Motor neuron (in vitro differentiated cells): ENCODE measurements at regions not wholly inside any gene's neighbourhood (a gene's known extent, or its start where the extent isn't known, plus 50 kb on each side); places are given as distances from the start of the nearest gene placed in this dataset.
A peak's percentile ranks its signal among the peaks of the same experiment; 100 is the strongest.

ENCODE experiments used
- ATAC-seq, 8 experiments: fragments of 200-7000 bp; cut with Tn5 transposase; replicated peaks in 6 of 8; 2 replicates each; pipeline ENCODE4 v1.8.0; 2021; ENCODE audit warnings: mild to moderate bottlenecking in 8 of 8, moderate library complexity in 8 of 8
- H3K27ac ChIP-seq, 2 donors: fragments of 250-450 bp; sonication (Bioruptor Pico); 2 replicates each; pipeline ENCODE4 v1.9.0; 2021; ENCODE audit warnings: antibody characterized with exemption in 2 of 2, mild to moderate bottlenecking in 2 of 2, moderate library complexity in 1 of 2
- H3K4me1 ChIP-seq, 2 donors: fragments of 250-450 bp; sonication (Bioruptor Pico); replicated peaks in 1 of 2; 2 replicates each; pipeline ENCODE4 v1.6.1; 2021; ENCODE audit warnings: antibody characterized with exemption in 2 of 2, mild to moderate bottlenecking in 2 of 2, moderate library complexity in 1 of 2
- H3K4me3 ChIP-seq, 5 donors: fragments of 250-450 bp; sonication (Bioruptor Pico); 2 replicates each; pipeline ENCODE4 v1.9.0; 2021; ENCODE audit warnings: antibody characterized with exemption in 5 of 5, mild to moderate bottlenecking in 5 of 5, moderate library complexity in 4 of 5
- WGBS, 10 experiments: fragments of 450-650 bp; shearing (Covaris generic); methylation state at CpG; one replicate each; pipeline ENCODE4 v1.0.0; 2022; 5-methylcytosine and 5-hydroxymethylcytosine counted together
- in situ Hi-C, 9 experiments: fragments of 400-800 bp; cut with MboI; loops; one replicate each; pipeline ENCODE4 v1.15.0; 2021; ENCODE audit warnings: low sequenced_read_pairs in 9 of 9, low pct_unique_long_range_greater_than_20kb in 2 of 9; ENCODE audit not compliant: unreplicated experiment in 9 of 9

DNA sequence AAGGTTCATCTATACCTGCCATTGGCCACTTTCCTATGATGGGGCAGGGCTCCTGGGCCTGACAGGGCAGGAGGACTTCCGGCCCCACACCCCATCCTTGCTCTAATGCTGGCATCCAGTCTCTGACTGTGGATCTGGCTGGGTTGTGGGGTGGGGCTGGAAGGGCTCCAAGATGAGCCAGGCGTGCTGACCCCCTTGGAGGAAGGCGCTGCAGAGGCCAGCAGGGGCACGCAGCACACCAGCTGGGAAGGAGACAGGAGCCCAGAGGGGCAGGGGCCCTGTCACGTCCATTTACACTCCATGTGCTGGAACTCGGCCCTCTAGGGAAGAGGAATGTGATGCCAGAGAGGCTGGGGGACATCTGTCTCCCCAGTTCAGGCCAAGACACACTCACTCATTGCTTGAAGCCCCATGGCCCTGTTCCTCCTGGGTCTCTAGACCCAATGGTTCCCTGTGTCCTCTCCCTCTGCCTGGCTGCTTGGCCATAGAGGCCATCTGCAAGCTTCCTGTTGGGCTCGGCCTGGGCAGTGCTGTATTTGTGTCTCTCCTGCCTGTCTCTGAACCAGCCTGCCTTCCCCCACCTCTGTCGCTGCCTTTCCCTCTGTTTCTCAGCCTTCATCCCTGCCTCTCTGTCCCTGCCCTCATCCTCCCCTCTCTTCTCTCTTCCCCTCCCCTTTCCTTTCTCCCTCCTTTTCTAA, 67.5 kb upstream of the NECTIN1 start:
- in situ Hi-C loops: no loop called here
- peak in 5 of 8 experiments; percentile 4 to 21 (median 9) for ATAC-seq
- peak overlapping the region; percentile 85 to 88 for H3K27ac ChIP-seq
- H3K4me1 ChIP-seq: peaks cover 49 to 50% of the 10 kb centered on the region in 2 donors
- H3K4me3 ChIP-seq: no peak overlapping the region
- WGBS, 10 experiments: 86 to 100% (median 96%) methylated on average over 1 to 2 of the region's 8 CpGs; no CpG with 5 or more reads in 6 of the 10 experiments

DNA sequence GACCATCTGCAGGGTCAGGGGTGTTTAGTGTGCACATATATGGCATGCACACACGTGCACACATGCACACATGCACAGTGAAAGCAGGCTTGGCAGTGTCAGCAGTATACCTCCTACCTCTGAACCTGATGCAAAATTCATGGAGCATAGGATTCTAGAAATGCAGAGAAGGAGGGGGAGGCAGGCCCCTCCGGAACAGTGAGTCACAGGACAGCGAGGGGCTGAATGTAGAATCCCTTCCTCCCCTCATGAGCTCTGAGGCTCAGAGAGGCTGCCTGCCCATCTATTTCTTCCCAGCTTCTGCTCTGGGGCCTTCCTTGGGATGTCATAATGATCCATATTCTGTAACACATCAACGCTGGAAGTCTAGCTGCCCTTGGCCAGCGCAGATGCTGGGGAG, 66.7 kb upstream of the NECTIN1 start:
- peak in 3 of 8 experiments; percentile 2 to 43 (median 2) for ATAC-seq

DNA sequence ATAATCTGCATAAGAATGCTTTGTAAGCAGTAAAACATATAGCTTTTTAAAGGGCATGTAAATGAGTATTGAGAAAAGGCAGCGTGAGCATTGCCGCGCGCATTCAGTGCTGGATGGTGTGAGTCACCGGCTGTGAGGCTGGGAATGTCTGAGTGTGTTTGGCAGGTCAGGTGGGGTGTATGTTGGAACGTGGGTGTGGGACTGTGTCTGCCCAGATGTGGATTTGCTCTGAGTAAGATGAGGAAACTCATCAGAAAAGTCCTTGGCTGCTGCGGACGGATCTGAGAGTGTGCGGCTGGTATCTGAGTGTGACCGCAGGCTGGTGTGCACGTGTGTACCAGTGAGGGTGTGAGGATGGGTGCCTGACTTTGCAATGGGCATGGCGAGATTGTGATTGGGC, 66.2 kb upstream of the NECTIN1 start:
- in situ Hi-C loops: no loop called here
- WGBS, 10 experiments: 5 to 85% (median 47%) methylated on average over 1 to 8 of the region's 12 CpGs; no CpG with 5 or more reads in 1 of the 10 experiments
- H3K27ac ChIP-seq: peak overlapping the region in 1 of 2 donors; percentile 25

More for the DNA sequence above, 66.7 kb upstream of the NECTIN1 start:
- in situ Hi-C loops: no loop called here
- 0 to 100% (median 77%) methylated on average over 1 to 3 of the region's 5 CpGs; no CpG with 5 or more reads in 2 of the 10 experiments for WGBS, 10 experiments
- Histone ChIP-seq H3K4me1 (peaks cover 57 to 58% of the 10 kb centered on the region in 2 donors), H3K4me3 (no peak overlapping the region), H3K27ac (peak overlapping the region; percentile 25 to 85)

DNA sequence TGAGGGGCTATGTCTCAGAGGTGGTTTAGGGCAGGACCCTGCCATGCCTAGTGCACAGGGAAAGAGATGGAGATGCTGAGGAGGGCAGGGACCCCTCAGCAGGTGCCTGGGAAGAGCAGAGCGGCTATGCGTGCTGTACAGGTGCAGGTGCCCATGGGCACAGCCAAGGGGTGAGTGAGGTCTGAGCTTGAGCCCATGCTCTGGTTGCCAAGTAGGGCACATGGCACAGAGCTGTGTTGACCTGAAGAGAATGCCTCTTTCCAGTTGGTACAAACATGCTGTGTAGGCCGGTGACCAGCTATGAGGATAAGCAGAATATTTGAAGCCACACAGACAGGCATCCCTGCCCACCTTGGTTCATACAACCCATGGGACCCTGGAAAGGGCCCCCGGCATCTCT, 65.8 kb upstream of the NECTIN1 start:
- H3K4me3 ChIP-seq: no peak overlapping the region
- H3K4me1 ChIP-seq: peaks cover 60 to 63% of the 10 kb centered on the region in 2 donors
- WGBS, 10 experiments: 20 to 100% (median 42%) methylated on average over 1 to 2 of the region's 4 CpGs; no CpG with 5 or more reads in 4 of the 10 experiments
- in situ Hi-C loops: no loop called here
- H3K27ac ChIP-seq: no peak overlapping the region
- peak in 1 of 8 experiments; percentile 1 for ATAC-seq

More for the DNA sequence above, 66.2 kb upstream of the NECTIN1 start:
- peak; percentile 60 to 84 (median 66) for ATAC-seq
- Histone ChIP-seq H3K4me1 (peaks cover 60 to 63% of the 10 kb centered on the region in 2 donors), H3K4me3 (no peak overlapping the region)

DNA sequence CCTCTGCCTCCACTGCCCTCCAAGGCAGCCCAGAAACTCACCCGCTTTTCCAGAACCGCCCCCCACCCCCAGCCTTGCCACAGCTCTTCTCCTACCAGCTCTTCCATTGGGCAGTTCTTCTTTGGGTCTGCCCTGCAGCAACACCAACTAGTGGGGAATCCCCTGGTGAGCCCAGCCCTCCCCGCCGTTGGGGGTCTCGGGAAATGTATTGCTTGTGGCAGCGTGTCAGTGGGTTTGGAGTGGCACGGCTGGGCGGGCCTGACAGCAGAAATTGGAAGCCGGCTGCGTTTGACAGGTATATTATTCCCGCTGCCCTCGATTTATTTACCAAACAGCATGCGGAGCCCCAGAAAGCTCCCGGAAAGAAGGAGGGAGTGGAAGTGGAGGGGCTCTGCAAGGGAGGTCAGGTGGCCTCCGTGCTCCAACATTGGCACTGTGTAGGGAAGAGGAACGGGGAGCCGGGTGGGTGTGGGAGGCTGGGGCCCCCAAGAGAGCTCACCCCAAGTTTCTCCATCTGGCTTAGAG, 65.2 kb upstream of the NECTIN1 start:
- H3K4me1 ChIP-seq: peaks cover 60 to 63% of the 10 kb centered on the region in 2 donors
- in situ Hi-C loops: no loop called here
- 83 to 100% (median 90%) methylated on average over 2 to 11 of the region's 17 CpGs; no CpG with 5 or more reads in 4 of the 10 experiments for WGBS, 10 experiments
- H3K4me3 ChIP-seq: no peak overlapping the region
- ATAC-seq: no peak
- no peak overlapping the region for H3K27ac ChIP-seq

DNA sequence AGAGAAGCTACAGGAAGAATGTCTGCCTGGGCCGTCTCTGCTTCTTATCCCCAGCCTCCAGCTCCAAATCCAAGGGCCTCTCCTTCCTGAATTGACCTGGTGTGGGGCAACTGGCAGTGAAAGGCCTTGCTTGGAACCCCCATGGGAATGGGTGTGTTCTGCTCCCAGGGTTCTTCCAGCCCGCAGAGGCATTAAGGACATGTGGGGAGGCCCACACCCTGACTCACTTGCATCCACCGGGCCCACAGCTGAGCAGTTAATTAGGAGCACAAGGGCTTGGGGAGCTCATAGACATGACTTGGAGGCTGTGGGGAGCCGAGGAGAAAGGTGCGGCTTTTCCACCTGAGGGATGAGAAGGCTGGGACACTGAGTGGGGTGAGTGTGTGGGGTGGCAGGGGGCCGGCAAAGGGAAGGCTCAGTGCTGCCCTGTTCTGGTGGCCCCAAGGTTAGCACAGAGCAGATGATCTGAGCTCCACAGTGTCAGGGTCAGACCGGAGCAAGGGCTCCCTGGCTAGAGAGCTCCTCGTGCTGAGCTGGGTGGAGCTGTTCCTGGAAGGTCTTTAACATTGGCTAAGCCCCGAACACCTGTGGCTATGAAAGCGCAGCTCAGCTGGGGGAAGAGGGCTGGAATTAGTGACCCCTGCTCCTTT, 64.5 kb upstream of the NECTIN1 start:
- in situ Hi-C loops: no loop called here
- H3K27ac ChIP-seq: no peak overlapping the region
- H3K4me1 ChIP-seq: peaks cover 62 to 67% of the 10 kb centered on the region in 2 donors
- 15 to 100% (median 60%) methylated on average over 1 to 4 of the region's 10 CpGs; no CpG with 5 or more reads in 3 of the 10 experiments for WGBS, 10 experiments
- H3K4me3 ChIP-seq: no peak overlapping the region
- ATAC-seq: peak in 3 of 8 experiments; percentile 7 to 51 (median 46)

DNA sequence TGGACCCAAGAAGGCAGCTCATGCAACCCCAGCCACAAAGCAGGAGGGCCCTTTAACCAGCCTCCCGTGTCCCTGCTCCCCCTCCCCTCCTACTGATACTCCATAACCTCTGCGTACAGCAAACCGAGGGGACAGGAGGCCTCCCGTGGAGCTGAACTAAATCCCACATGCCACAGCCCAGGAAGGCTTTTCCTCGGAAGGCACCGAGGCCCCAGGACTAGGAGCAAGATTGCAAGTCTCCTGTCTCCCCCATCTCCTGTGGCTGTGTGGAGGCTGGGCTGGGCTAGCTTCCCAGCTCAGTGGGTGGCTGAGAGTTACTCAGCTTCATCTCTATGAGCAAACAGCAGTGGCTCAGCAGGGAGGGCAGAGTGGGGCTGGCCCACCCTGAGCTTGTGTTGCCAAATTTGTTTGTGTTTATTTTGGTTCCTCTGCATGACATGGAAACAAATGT, 62.7 kb upstream of the NECTIN1 start:
- WGBS, 10 experiments: 26 to 60% (median 40%) methylated on average over 1 to 3 of the region's 6 CpGs; no CpG with 5 or more reads in 6 of the 10 experiments
- peak in 6 of 8 experiments; percentile 7 to 37 (median 24) for ATAC-seq
- H3K4me1 ChIP-seq: peaks cover 46 to 51% of the 10 kb centered on the region in 2 donors

DNA sequence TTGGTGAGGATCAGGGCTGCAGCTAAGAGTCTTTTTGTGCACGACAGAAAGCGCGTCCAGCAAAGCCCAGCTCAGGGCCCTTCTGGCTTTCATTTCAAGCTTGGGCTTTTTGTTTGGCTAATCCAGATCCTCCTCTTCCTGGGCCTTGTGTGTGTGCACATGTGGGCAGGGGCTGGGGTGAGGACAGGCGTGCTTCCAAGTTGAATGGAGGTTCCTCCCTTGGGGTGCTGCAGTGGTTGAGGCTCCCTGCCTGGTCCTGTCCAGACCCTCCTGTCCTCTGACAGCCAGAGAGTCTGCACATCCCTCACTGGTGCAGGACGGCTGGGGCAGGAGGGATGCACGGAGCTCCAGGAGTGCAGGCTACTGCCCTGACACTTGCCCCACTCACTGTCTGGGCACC, 62.0 kb upstream of the NECTIN1 start:
- 50 to 80% (median 65%) methylated on average over 1 to 3 of the region's 6 CpGs; no CpG with 5 or more reads in 4 of the 10 experiments for WGBS, 10 experiments
- H3K4me1 ChIP-seq: peaks cover 39 to 44% of the 10 kb centered on the region in 2 donors
- no peak overlapping the region for H3K27ac ChIP-seq
- no peak for ATAC-seq
- no peak overlapping the region for H3K4me3 ChIP-seq
- in situ Hi-C loops: no loop called here

More for the DNA sequence above, 62.7 kb upstream of the NECTIN1 start:
- in situ Hi-C loops: no loop called here
- H3K27ac ChIP-seq: no peak overlapping the region
- H3K4me3 ChIP-seq: no peak overlapping the region

DNA sequence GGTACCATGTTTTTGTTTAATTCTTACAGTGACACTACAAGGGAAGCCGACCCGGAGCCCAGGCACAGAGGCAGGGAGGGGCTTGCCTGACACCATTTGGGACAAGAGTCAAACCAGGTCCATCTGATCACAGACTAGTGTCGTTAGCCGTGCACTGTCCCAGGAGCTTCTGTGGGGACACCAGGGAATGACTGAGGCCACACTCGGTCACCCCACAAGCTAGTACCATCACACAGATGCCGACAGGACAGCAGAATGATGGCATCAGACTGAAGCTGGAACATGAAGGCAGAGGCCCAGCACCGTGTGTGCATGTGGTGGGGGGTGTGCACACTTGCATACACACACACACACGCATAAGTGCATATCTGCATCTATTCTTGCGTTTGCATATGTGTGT, 61.5 kb upstream of the NECTIN1 start:
- WGBS, 10 experiments: 20 to 80% (median 38%) methylated on average over 1 to 3 of the region's 9 CpGs; no CpG with 5 or more reads in 5 of the 10 experiments
- Histone ChIP-seq H3K4me3 (no peak overlapping the region), H3K4me1 (peaks cover 34 to 38% of the 10 kb centered on the region in 2 donors), H3K27ac (no peak overlapping the region)
- in situ Hi-C loops: no loop called here
- ATAC-seq: peak in 1 of 8 experiments; percentile 27

DNA sequence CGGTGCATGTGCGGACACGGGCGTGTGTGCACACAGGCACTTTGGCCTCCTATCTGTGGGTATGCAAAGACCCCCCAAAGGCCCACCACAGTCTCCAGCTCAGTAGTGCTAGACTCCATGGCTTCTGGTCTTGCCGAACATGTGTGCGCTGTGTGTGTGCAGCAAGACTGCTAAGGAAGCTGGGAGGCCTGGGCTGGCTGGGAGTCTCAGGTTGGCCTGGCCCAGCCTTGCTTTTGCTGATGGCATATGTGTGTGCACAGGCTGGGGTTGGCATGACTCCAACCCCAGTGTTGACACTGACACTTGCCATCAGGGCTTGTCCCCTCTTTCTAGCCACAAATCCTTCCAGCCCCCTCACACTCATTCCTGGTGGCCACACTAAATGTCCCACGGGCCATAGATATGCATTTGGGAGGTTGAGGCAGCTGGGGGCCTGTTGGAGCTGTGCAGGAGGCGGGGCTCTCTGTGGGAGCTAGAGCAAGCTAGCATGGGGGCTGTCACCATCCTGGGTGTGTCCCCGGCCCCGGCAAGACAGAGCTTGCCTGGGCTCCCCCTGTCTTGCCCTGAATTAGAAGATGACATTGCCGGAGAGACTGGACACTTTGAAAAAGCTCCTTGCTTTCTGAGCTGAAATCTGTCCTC, 60.9 kb upstream of the NECTIN1 start:
- WGBS, 10 experiments: 37 to 100% (median 100%) methylated on average over 1 to 4 of the region's 11 CpGs; no CpG with 5 or more reads in 3 of the 10 experiments
- H3K27ac ChIP-seq: no peak overlapping the region
- no peak for ATAC-seq
- H3K4me3 ChIP-seq: no peak overlapping the region
- in situ Hi-C loops: no loop called here
- H3K4me1 ChIP-seq: peaks cover 28 to 32% of the 10 kb centered on the region in 2 donors

DNA sequence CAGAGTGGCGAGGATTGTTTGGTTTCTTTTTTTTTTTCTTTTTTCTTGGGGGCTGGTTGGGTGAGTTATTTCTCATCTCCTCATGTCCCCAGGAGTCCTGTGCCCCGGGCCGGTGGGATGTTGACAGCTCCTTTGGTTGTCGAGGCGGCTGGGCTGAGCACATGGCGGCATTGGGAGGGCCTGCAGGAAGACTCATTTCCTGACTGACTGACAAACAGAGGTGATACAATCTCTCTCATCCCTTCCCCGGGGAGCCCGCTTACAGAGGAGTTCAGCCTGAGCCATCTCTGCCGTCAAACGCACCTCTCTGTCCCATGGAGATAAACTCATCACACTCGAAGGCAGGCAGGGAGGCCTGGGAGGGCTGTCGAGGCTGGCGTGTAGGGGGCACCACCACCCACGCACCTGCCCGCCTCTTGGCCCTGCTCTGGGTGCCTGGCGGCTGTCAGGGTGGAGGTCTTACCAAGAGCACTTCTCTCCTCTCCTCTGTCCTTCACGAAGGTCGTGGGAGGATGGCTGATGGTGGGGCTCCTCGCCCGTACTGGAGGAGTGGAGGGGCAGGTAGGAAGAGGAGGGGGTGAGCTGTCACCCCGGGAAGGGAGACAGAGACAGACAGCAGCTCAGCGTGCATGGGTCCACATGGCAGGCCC, 60.0 kb upstream of the NECTIN1 start:
- Histone ChIP-seq H3K27ac (no peak overlapping the region), H3K4me3 (no peak overlapping the region), H3K4me1 (peaks cover 24 to 25% of the 10 kb centered on the region in 2 donors)
- 60 to 90% (median 80%) methylated on average over 1 to 10 of the region's 22 CpGs; no CpG with 5 or more reads in 2 of the 10 experiments for WGBS, 10 experiments
- ATAC-seq: no peak
- in situ Hi-C loops: no loop called here
